Body of pancreas (tissue), 4 donors: ENCODE measurements at regions not wholly inside any gene's neighbourhood (a gene's known extent, or its start where the extent isn't known, plus 50 kb on each side); places are given as distances from the start of the nearest gene placed in this dataset. TPM values are rescaled to one million over a fixed set of nuclear protein-coding genes. Genes with fewer than 3 reads are reported as not detected.

Source experiments
- ATAC-seq: fragments of 150-250 bp; one replicate; pipeline ENCODE4 v1.9.1; 2016
- DNase-seq, 4 donors: peaks; one replicate each; pipeline ENCODE4 v3.0.0-alpha.2; 2019
- H3K27ac ChIP-seq, 4 donors: fragments of 200-600 bp; sonication (generic); 1 replicate in 3 of 4; 2 replicates in 1 of 4; pipeline versions ENCODE4 v1.5.1 to v1.6.1; 2016 to 2019; ENCODE audit warnings: mild to moderate bottlenecking in 1 of 4, mixed read lengths in 1 of 4, moderate library complexity in 1 of 4
- H3K27me3 ChIP-seq, 2 donors: fragments of 200-600 bp; sonication (generic); one replicate each; pipeline ENCODE4 v1.6.0; 2016; ENCODE audit warnings: mild to moderate bottlenecking in 1 of 2
- H3K36me3 ChIP-seq, 2 donors: fragments of 200-600 bp; sonication (generic); replicated peaks in 1 of 2; 2 replicates each; pipeline ENCODE4 v1.5.1; 2016; ENCODE audit warnings: low read depth in 2 of 2; ENCODE audit not compliant: insufficient read depth in 1 of 2
- H3K4me1 ChIP-seq: fragments of 200-600 bp; sonication (generic); one replicate; pipeline ENCODE4 v1.6.0; 2016
- H3K4me3 ChIP-seq, 2 donors: fragments of 200-600 bp; sonication (generic); 1 replicate in 1 of 2; 2 replicates in 1 of 2; pipeline ENCODE4 v1.5.1; 2016 to 2019
- H3K9me3 ChIP-seq, 3 donors: fragments of 200-600 bp; sonication (generic); 1 replicate in 2 of 3; 2 replicates in 1 of 3; pipeline ENCODE4 v1.5.1; 2016
- POLR2A ChIP-seq, 3 donors: fragments of 450-650 bp; IDR thresholded peaks; one replicate each; pipeline ENCODE4 v1.6.1; 2016; ENCODE audit warnings: antibody characterized with exemption in 3 of 3, mild to moderate bottlenecking in 2 of 3
- intact Hi-C: fragments of 100-400 bp; cut with DNase I; formaldehyde crosslinking; loops from one replicate; pipeline ENCODE4 v1.15.1; 2023
- small RNA-seq: library from RNA; depleted of rRNA; stranded (forward); fragments of <200 nt; gene quantifications from one replicate; pipeline ENCODE3, GENCODE V24; 2016
- TF ChIP-seq, protein P1 (sequence below), 7 experiments: fragments of 450-650 bp in 4 of 7; fragments of 200-600 bp in 3 of 7; sonication (generic) in 3 of 7; IDR thresholded peaks; one replicate each; pipeline ENCODE4 v1.5.1; 2016 to 2019; ENCODE audit warnings: antibody characterized with exemption in 7 of 7

DNA sequence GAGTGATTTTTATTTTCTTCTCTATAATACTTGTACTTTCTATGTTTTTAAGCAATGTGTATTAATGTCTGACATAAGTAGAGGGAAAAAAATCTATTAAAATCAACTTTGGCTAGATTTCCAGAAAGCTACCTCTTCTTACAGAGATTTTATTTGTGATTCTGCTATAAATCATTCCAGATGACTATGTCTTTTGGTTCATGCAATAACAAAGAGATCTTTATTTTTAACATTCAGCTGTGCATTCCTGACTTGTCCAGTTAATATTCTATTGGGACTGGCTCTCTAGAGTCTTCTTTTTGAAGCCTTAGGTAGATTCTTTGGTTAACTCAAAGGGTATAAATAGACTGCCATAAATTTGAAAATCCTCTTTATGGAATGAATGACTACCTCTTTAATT lies 74.3 kb upstream of the ARPP21 start:
- no peak overlapping the region for H3K4me3 ChIP-seq
- H3K4me1 ChIP-seq = no peaks in the 10 kb centered on the region
- H3K27me3 ChIP-seq = no peaks in the 10 kb centered on the region
- intact Hi-C loops = no loop called here
- no peaks in the 10 kb centered on the region for H3K36me3 ChIP-seq
- no peak for ATAC-seq
- no peak for TF ChIP-seq POLR2A (IDR thresholded peaks at IDR 0.05)
- TF ChIP-seq, protein P1, sequence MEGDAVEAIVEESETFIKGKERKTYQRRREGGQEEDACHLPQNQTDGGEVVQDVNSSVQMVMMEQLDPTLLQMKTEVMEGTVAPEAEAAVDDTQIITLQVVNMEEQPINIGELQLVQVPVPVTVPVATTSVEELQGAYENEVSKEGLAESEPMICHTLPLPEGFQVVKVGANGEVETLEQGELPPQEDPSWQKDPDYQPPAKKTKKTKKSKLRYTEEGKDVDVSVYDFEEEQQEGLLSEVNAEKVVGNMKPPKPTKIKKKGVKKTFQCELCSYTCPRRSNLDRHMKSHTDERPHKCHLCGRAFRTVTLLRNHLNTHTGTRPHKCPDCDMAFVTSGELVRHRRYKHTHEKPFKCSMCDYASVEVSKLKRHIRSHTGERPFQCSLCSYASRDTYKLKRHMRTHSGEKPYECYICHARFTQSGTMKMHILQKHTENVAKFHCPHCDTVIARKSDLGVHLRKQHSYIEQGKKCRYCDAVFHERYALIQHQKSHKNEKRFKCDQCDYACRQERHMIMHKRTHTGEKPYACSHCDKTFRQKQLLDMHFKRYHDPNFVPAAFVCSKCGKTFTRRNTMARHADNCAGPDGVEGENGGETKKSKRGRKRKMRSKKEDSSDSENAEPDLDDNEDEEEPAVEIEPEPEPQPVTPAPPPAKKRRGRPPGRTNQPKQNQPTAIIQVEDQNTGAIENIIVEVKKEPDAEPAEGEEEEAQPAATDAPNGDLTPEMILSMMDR (IDR thresholded peaks at IDR 0.05) = no peak
- no peak overlapping the region for H3K27ac ChIP-seq
- no peaks in the 10 kb centered on the region for H3K9me3 ChIP-seq
- no peak for DNase-seq

Small RNA genes lying in the stretch of these regions (small RNA-seq; reads per million reads assigned to genes)
- gene RNU6-243P = not detected
